Right lobe of liver (tissue), 4 donors: ENCODE measurements at regions not wholly inside any gene's neighbourhood (a gene's known extent, or its start where the extent isn't known, plus 50 kb on each side); places are given as distances from the start of the nearest gene placed in this dataset.

Source experiments
- POLR2A ChIP-seq: fragments of 450-650 bp; IDR thresholded peaks from one replicate; pipeline ENCODE4 v1.6.1; 2017; ENCODE audit warnings: antibody characterized with exemption, mild to moderate bottlenecking
- TF ChIP-seq, protein P1 (sequence below), 4 donors: fragments of 200-600 bp in 3 of 4; fragments of 450-650 bp in 1 of 4; IDR thresholded peaks; one replicate each; pipeline versions ENCODE4 v1.5.1 to v1.8.0; 2016 to 2022; ENCODE audit warnings: antibody characterized with exemption in 4 of 4, mild to moderate bottlenecking in 2 of 4
- donor health status: DM: no; HTN: no; CAD: no.
- donor health status: DM: no; HTN: no; CAD: no.
- donor health status: DM: no; HTN: yes; CAD: no.

DNA sequence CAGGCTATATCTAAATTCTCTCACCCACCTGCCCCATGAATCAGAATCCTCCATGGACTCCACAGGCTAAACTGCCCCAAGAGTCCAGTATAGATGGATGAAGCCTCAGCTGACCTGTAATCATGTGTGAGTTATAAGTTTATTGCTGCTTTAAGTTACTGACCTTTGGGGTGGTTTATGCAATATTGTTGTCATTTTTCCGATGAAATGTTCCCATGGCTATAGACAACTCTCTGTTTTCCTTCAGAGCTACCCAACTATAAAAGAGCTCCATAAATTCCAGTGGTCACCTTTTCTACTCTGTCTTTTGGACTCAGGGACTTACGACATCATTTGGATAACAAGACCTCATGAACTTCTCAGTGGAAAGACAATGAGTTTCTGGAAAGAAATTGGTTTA lies 212.1 kb downstream of the BMP2 start:
- TF ChIP-seq, protein P1, sequence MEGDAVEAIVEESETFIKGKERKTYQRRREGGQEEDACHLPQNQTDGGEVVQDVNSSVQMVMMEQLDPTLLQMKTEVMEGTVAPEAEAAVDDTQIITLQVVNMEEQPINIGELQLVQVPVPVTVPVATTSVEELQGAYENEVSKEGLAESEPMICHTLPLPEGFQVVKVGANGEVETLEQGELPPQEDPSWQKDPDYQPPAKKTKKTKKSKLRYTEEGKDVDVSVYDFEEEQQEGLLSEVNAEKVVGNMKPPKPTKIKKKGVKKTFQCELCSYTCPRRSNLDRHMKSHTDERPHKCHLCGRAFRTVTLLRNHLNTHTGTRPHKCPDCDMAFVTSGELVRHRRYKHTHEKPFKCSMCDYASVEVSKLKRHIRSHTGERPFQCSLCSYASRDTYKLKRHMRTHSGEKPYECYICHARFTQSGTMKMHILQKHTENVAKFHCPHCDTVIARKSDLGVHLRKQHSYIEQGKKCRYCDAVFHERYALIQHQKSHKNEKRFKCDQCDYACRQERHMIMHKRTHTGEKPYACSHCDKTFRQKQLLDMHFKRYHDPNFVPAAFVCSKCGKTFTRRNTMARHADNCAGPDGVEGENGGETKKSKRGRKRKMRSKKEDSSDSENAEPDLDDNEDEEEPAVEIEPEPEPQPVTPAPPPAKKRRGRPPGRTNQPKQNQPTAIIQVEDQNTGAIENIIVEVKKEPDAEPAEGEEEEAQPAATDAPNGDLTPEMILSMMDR (IDR thresholded peaks at IDR 0.05) = no peak
- no peak for TF ChIP-seq POLR2A
